ENCODE measurements at regions not wholly inside any gene's neighbourhood (a gene's known extent, or its start where the extent isn't known, plus 50 kb on each side); places are given as distances from the start of the nearest gene placed in this dataset.

- DNase-seq (ENCODE audit: low read depth in 2 of 2) = no peak
Measured at GRCh38 chr13:110773480-110773879, 60.0 kb downstream of the ING1 start.

GRCh38 chr13:110774051-110774450 is 60.6 kb downstream of the ING1 start:
- no peak for DNase-seq (ENCODE audit: low read depth in 2 of 2)

- no peak for DNase-seq (ENCODE audit: low read depth in 2 of 2)
Measured at GRCh38 chr13:110774490-110774889, 61.0 kb downstream of the ING1 start.

- DNase-seq (ENCODE audit: low read depth in 2 of 2) = no peak
Measured at GRCh38 chr13:110775576-110775975, 62.1 kb downstream of the ING1 start.

GRCh38 chr13:110777251-110777820 is 63.8 kb downstream of the ING1 start:
- DNase-seq (ENCODE audit: low read depth in 2 of 2) = no peak

- DNase-seq (ENCODE audit: low read depth in 2 of 2) = no peak
Measured at GRCh38 chr13:110779022-110779421, 65.5 kb downstream of the ING1 start.

GRCh38 chr13:110780422-110780821 is 66.9 kb downstream of the ING1 start:
- DNase-seq (ENCODE audit: low read depth in 2 of 2) = no peak

GRCh38 chr13:110782185-110782584 is 68.7 kb downstream of the ING1 start:
- DNase-seq (ENCODE audit: low read depth in 2 of 2) = no peak

- no peak for DNase-seq (ENCODE audit: low read depth in 2 of 2)
Measured at GRCh38 chr13:110784704-110785103, 71.2 kb downstream of the ING1 start.

- DNase-seq (ENCODE audit: low read depth in 2 of 2) = no peak
Measured at GRCh38 chr13:110788778-110789177, 75.3 kb downstream of the ING1 start.

GRCh38 chr13:110789871-110790270 is 76.4 kb downstream of the ING1 start:
- DNase-seq (ENCODE audit: low read depth in 2 of 2) = no peak

- DNase-seq (ENCODE audit: low read depth in 2 of 2) = no peak
Measured at GRCh38 chr13:110790371-110790770, 76.9 kb downstream of the ING1 start.

GRCh38 chr13:110794209-110794608 is 80.7 kb downstream of the ING1 start:
- DNase-seq (ENCODE audit: low read depth in 2 of 2) = no peak

GRCh38 chr13:110797230-110797877 is 83.9 kb downstream of the ING1 start:
- DNase-seq (ENCODE audit: low read depth in 2 of 2) = no peak

GRCh38 chr13:110798081-110798994 is 84.8 kb downstream of the ING1 start:
- DNase-seq (ENCODE audit: low read depth in 2 of 2) = no peak

- no peak for DNase-seq (ENCODE audit: low read depth in 2 of 2)
Measured at GRCh38 chr13:110799246-110800236, 86.0 kb downstream of the ING1 start.

- no peak for DNase-seq (ENCODE audit: low read depth in 2 of 2)
Measured at GRCh38 chr13:110801044-110801443, 87.5 kb downstream of the ING1 start.

- DNase-seq (ENCODE audit: low read depth in 2 of 2) = no peak
Measured at GRCh38 chr13:110802260-110802659, 88.8 kb downstream of the ING1 start.

GRCh38 chr13:110806636-110807035 is 93.1 kb downstream of the ING1 start:
- DNase-seq (ENCODE audit: low read depth in 2 of 2) = no peak

- DNase-seq (ENCODE audit: low read depth in 2 of 2) = no peak
Measured at GRCh38 chr13:110807546-110807945, 94.0 kb downstream of the ING1 start.

GRCh38 chr13:110808138-110808537 is 94.6 kb downstream of the ING1 start:
- DNase-seq (ENCODE audit: low read depth in 2 of 2) = no peak
